GM12872 (cell line): ENCODE measurements at regions not wholly inside any gene's neighbourhood (a gene's known extent, or its start where the extent isn't known, plus 50 kb on each side); places are given as distances from the start of the nearest gene placed in this dataset.
A peak's percentile ranks its signal among the peaks of the same experiment; 100 is the strongest.

Experiments
- TF ChIP-seq, protein P1 (sequence below): IDR thresholded peaks from 3 replicates; pipeline ENCODE4 v1.5.1; 2011; ENCODE audit warnings: low read depth, mild to moderate bottlenecking, low read length, moderate library complexity; ENCODE audit not compliant: insufficient read depth

DNA sequence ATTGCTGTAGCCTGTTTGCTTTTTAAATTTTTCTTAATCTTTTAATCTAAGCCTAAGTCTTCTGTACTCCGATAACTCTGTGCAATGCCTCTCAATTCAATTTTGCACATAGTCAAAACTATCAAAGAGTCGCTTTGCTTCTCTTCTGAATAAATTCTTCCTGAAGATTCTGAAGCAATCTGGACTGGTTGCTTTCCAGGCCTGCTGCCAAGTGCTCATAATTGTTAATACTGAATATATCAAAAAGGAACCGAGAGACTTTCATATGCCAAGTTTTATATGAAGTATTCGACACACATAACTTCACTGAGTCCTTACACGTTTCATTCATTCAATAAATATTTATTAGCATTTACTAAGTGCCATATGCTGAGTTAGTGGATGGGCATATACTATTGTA, 91.3 kb downstream of the EDNRB start:
- TF ChIP-seq, protein P1, sequence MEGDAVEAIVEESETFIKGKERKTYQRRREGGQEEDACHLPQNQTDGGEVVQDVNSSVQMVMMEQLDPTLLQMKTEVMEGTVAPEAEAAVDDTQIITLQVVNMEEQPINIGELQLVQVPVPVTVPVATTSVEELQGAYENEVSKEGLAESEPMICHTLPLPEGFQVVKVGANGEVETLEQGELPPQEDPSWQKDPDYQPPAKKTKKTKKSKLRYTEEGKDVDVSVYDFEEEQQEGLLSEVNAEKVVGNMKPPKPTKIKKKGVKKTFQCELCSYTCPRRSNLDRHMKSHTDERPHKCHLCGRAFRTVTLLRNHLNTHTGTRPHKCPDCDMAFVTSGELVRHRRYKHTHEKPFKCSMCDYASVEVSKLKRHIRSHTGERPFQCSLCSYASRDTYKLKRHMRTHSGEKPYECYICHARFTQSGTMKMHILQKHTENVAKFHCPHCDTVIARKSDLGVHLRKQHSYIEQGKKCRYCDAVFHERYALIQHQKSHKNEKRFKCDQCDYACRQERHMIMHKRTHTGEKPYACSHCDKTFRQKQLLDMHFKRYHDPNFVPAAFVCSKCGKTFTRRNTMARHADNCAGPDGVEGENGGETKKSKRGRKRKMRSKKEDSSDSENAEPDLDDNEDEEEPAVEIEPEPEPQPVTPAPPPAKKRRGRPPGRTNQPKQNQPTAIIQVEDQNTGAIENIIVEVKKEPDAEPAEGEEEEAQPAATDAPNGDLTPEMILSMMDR, result no peak

DNA sequence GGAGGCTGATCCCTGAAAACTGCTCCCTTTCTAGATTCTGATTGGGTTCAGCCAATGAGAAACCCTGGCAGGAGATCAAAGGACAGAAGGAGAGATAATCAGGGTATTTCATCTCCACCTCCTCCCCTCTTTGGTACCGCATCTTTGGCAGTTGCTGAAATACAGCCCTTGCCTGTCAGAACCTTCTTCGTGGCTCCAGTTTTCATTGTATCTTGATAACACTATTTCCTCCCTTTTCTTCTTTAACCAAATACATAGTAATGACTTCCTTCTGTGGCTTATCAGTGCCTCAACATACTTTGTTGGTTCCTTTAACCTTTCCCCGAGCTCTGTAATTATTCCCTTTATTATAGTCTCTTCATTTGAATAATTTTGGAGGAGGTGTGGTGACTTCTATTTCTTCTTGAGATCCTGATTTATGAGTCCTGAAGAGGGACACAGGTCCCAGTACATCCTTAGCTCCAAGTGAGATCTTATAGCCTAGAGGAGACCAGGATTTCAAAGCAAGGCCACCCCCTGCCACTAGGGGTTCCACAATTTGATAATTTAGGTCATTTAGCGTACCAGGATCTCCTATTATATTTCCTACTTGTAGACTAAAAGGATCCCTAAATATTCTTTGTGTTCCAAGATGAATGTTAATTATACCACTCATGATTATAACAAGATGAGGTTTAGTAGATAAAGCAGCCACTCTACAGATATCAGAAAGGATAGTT, 98.0 kb downstream of the EDNRB start:
- TF ChIP-seq, protein P1, result peak; percentile 42

DNA sequence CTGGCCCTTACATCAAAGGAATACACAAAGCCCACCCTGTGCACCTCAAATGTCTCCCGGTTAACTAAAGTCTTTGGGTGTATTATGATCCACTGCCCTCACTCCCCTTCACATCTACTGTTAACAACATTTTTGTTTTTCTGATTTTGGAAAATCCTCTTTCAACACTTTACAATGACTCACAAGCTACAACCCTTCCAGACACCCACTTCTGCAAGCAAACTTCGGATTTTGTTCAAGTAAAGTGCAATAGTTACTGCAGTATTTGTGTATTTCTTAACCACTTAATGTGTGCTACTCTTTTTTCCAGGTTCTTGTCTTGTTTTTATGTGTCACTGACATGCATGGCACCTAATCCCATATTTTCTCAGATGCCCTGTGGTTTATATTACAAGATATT, 101.1 kb downstream of the EDNRB start:
- TF ChIP-seq, protein P1, result no peak

DNA sequence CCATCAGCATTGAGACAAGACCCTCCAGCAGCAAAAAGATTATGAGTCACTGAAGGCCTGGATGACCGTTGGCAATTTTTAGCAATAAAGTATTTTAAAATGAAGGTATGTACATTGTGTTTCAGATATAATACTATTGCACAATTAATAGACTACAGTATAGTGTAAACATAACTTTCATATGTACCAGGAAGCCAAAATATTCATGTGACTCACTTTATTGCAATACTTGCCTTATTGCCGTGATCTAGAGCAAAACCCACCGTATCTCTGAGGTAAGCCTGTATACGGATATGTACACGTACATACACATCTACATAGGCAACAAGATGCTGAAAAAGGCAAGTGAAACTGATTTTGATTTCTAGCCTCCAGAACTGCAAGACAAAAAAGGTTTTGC, 103.3 kb downstream of the EDNRB start:
- TF ChIP-seq, protein P1, result no peak
